OCI-LY3 (cell line): ENCODE measurements at regions not wholly inside any gene's neighbourhood (a gene's known extent, or its start where the extent isn't known, plus 50 kb on each side); places are given as distances from the start of the nearest gene placed in this dataset.

Experiments used
- CTCF ChIP-seq: fragments of 200-600, 300-600 bp; sonication (generic); IDR thresholded peaks from 2 replicates; pipeline ENCODE4 v1.5.1; 2014; ENCODE audit warnings: antibody characterized with exemption, low read length, low read depth
- EZH2phosphoT487 ChIP-seq: fragments of 200-600 bp; shearing (Covaris generic); IDR thresholded peaks from 2 replicates; pipeline ENCODE4 v1.6.1; 2018; ENCODE audit warnings: antibody characterized with exemption, mixed run types, low read depth

GRCh38 chrX:131402124-131402811, 113.2 kb upstream of the IGSF1 start:
- no peak for TF ChIP-seq CTCF
- TF ChIP-seq EZH2phosphoT487, result no peak
